ENCODE measurements at regions not wholly inside any gene's neighbourhood (a gene's known extent, or its start where the extent isn't known, plus 50 kb on each side); places are given as distances from the start of the nearest gene placed in this dataset.

- no peak overlapping the region for H3K4me2 ChIP-seq (ENCODE audit: low read length)
- no peak overlapping the region for H3K4me3 ChIP-seq (ENCODE audit: low read length)
- no peaks in the 10 kb centered on the region for H3K9me3 ChIP-seq (ENCODE audit: control insufficient read depth, insufficient read depth, low read length)
- H3K27me3 ChIP-seq (ENCODE audit: control insufficient read depth, low read length): no peaks in the 10 kb centered on the region
- no peaks in the 10 kb centered on the region for H3K36me3 ChIP-seq (ENCODE audit: control insufficient read depth, low read length)
- no peak for TF ChIP-seq CTCF (IDR thresholded peaks at IDR 0.05; ENCODE audit: low read depth, low read length, poor library complexity, severe bottlenecking)
- TF ChIP-seq EZH2phosphoT487 (IDR thresholded peaks at IDR 0.05; ENCODE audit: borderline replicate concordance, low read length): no peak
- no peaks in the 10 kb centered on the region for H3K4me1 ChIP-seq (ENCODE audit: control insufficient read depth, low read length)
- no peaks in the 10 kb centered on the region for H3K79me2 ChIP-seq (ENCODE audit: control insufficient read depth, low read length)
- H4K20me1 ChIP-seq (ENCODE audit: control insufficient read depth, insufficient read depth, low read depth, low read length): no peaks in the 10 kb centered on the region
- no peaks in the 10 kb centered on the region for H3K9me2 ChIP-seq (replicated peaks; ENCODE audit: control insufficient read depth, low read length)
- no peak overlapping the region for H3K27ac ChIP-seq (ENCODE audit: low read depth, low read length)
- no peaks in the 10 kb centered on the region for H3F3A ChIP-seq (ENCODE audit: control insufficient read depth, insufficient read depth)
These were observed 190.0 kb upstream of the MKI67 start for GRCh38 chr10:128316121-128316726.

- Histone ChIP-seq H3K9me3 (ENCODE audit: control insufficient read depth, insufficient read depth, low read length) (no peaks in the 10 kb centered on the region), H3K27ac (ENCODE audit: low read depth, low read length) (no peak overlapping the region), H4K20me1 (ENCODE audit: control insufficient read depth, insufficient read depth, low read depth, low read length) (no peaks in the 10 kb centered on the region), H3K4me3 (ENCODE audit: low read length) (no peak overlapping the region), H3K9me2 (replicated peaks; ENCODE audit: control insufficient read depth, low read length) (no peaks in the 10 kb centered on the region), H3F3A (ENCODE audit: control insufficient read depth, insufficient read depth) (no peaks in the 10 kb centered on the region), H3K4me1 (ENCODE audit: control insufficient read depth, low read length) (no peaks in the 10 kb centered on the region), H3K27me3 (ENCODE audit: control insufficient read depth, low read length) (no peaks in the 10 kb centered on the region), H3K36me3 (ENCODE audit: control insufficient read depth, low read length) (no peaks in the 10 kb centered on the region), H3K4me2 (ENCODE audit: low read length) (no peak overlapping the region), H3K79me2 (ENCODE audit: control insufficient read depth, low read length) (no peaks in the 10 kb centered on the region)
- TF ChIP-seq EZH2phosphoT487 (IDR thresholded peaks at IDR 0.05; ENCODE audit: borderline replicate concordance, low read length) (no peak), CTCF (IDR thresholded peaks at IDR 0.05; ENCODE audit: low read depth, low read length, poor library complexity, severe bottlenecking) (no peak)
These were observed 190.7 kb upstream of the MKI67 start for GRCh38 chr10:128316925-128317324.

GRCh38 chr10:128318366-128318765, 192.1 kb upstream of the MKI67 start:
- Histone ChIP-seq H4K20me1 (ENCODE audit: control insufficient read depth, insufficient read depth, low read depth, low read length) (no peaks in the 10 kb centered on the region), H3K4me1 (ENCODE audit: control insufficient read depth, low read length) (no peaks in the 10 kb centered on the region), H3K27ac (ENCODE audit: low read depth, low read length) (no peak overlapping the region), H3K79me2 (ENCODE audit: control insufficient read depth, low read length) (no peaks in the 10 kb centered on the region), H3K4me2 (ENCODE audit: low read length) (no peak overlapping the region), H3K27me3 (ENCODE audit: control insufficient read depth, low read length) (no peaks in the 10 kb centered on the region), H3K36me3 (ENCODE audit: control insufficient read depth, low read length) (no peaks in the 10 kb centered on the region), H3F3A (ENCODE audit: control insufficient read depth, insufficient read depth) (no peaks in the 10 kb centered on the region), H3K9me2 (replicated peaks; ENCODE audit: control insufficient read depth, low read length) (no peaks in the 10 kb centered on the region), H3K9me3 (ENCODE audit: control insufficient read depth, insufficient read depth, low read length) (no peaks in the 10 kb centered on the region), H3K4me3 (ENCODE audit: low read length) (no peak overlapping the region)
- no peak for TF ChIP-seq EZH2phosphoT487 (IDR thresholded peaks at IDR 0.05; ENCODE audit: borderline replicate concordance, low read length)
- no peak for TF ChIP-seq CTCF (IDR thresholded peaks at IDR 0.05; ENCODE audit: low read depth, low read length, poor library complexity, severe bottlenecking)

All from DOHH2 (cell line).